ENCODE measurements at regions not wholly inside any gene's neighbourhood (a gene's known extent, or its start where the extent isn't known, plus 50 kb on each side); places are given as distances from the start of the nearest gene placed in this dataset.

DNA sequence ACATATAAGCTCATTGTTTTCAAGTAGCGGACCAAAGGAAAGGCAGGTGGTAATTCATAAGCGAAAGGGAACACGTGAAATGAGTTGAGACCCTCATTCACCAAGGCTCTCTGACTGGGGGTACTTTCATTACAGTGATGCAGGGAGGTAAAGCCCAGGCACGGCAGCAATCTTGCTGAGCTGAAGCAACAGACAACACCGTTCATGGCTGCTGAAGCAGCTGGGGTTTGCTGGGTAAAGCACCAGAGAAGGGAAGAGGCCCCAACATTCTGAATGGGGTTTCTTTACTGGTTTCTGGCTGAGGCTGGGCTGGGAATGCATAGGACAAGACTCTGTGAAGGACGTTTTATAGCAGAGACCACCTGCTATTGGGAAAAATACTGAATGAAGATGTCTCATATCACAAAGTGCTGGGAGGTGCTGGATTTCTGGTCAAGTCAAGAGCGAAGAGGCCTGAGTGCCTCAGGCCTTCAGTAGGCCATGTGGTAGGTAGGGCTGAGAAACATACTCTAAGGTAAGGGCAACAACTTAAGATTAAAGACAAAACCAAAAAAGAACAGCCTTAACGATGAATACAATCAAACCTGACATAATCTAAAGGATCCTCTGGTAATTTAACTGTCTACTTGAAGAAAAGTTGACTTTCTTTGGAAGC, 324.7 kb upstream of the PIK3C3 start:
- no peak for DNase-seq (ENCODE audit: low read depth in 2 of 2)

DNA sequence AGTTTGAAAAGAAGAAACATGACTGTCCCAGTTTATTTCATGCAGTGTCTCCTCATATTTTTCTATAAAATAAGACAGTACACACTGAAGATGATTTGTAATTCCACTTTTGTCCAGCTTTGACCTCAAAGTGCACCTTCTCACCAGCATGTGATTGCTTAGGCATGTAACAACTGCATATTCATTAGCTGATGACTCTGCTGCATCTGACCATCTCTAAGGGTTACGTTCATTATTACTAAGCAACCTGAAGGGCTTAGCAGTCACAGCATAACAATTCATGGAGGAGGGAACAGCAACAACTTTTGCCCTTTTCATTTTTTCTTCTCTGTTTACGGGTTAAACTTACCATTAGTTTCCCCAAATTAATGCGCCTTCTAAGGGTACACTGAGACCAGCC, 330.6 kb upstream of the PIK3C3 start:
- no peak for DNase-seq (ENCODE audit: low read depth in 2 of 2)

DNA sequence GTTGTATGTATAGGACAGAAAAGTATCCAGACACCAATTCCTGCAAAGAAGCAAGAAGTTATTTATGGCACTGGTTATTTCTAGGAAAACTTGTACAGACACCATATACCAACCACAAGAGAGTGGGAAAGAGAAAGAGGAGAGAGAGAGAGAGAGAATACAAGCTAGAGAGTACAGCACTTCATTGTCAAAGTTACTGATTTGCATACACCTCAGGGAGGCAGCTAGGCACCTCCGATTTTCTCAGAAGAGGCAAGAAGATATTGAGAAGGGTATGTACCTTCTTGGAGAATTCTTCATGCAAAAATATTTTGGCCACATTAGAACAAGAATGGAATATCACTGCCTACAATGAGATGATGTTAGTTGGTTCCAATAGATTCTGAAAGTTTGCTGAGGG, 333.9 kb upstream of the PIK3C3 start:
- DNase-seq (ENCODE audit: low read depth in 2 of 2), result no peak

DNA sequence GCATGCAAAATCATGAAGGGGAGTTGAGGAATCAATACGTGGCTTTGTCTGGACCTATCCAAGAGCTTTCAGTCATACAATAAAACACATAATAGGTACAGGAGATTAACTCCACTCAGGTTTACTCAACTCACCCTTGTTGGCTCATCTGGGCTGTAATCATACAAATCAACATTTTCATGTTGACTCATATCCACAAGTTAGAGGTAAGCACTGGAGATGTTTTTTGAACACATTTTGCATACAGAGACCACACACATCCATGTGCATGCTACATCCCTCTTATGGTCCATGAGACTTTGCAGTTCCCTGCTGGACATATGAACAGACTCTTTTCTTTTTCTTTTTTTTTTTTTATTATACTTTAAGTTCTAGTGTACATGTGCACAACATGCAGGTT, 336.9 kb upstream of the PIK3C3 start:
- DNase-seq (ENCODE audit: low read depth in 2 of 2), result no peak

DNA sequence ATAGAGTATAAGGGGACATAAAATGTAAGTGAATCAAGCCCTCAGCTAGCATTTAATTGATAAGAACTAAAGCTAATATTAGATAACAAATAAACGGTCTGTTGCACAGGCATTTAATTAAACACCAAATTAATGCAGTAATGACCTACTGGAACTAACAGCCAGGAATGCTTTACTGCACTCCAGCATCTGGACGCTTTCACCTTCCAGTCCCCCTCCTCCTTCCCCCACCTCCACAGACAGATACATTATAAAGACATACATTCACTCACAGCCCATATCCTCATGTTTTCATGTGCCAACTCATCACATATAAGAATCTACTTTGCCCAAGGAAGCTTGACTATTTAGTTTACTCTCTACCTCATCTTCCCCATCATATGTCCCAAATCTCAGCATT, 337.4 kb upstream of the PIK3C3 start:
- DNase-seq (ENCODE audit: low read depth in 2 of 2), result no peak

DNA sequence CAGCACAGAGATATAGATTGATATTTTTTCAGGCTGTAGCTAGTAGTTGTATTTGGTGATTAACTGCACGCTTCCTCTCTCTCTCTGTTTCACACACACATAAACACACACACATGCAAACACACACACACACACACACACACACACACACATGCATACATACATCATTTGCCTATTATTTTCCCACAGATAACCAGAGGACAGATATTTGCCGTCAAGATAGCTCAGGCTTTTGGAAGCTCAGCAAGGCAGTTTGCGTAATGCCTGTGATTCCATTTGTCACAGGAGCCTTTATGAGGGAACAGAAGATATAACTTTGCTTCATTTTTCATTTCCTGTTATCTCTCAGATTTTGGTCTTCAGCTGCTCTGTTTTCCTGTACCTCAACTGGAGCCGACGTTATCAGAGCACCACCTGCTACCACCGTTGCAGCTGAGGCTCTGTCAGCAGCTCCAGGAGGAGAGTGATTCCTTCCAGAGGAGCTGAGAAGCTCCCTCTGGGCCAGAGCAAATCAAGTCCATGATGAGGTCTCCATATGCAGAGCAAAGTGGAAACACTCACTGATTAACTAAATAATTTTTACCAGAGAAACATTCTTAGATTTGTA, 341.9 kb upstream of the PIK3C3 start:
- no peak for DNase-seq (ENCODE audit: low read depth in 2 of 2)

DNA sequence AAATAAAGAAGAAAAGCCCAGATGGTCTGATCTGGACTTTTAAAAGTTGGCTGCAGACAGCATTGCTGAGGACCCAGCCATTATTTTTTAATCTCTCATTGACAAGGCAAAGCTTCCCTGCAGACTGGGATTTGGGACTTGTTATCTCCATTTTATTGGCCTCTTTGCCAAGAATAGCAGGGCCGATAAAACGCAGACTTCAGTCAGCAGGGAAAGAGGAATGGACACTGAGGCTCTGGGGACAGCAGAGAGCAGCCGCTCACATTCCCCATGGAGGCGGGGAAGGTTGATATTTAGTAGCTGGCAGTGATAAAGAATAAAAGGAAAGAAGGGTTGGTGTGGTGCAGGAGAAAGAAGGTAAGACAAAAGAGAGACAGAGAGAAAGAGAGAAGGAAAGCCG, 350.1 kb upstream of the PIK3C3 start:
- DNase-seq (ENCODE audit: low read depth in 2 of 2), result no peak

DNA sequence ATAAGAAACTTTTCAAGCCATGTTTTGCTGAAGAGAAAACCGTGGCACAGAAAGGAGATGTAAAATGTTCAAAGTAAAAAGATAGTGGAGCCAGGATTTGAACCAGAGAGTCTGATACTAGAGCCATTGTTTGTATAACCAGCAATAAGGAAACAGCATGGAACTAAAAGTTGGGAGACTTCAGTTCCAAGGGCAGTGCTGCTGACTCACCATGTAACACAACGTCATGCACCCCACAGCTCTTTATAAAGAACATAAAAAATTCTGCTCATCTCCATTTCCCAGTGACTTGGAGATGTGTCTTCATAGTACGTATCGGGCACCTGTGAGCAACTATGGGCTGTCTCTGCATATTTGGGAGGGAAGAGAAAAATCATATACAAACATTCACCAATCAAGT, 353.0 kb upstream of the PIK3C3 start:
- DNase-seq (ENCODE audit: low read depth in 2 of 2), result no peak

DNA sequence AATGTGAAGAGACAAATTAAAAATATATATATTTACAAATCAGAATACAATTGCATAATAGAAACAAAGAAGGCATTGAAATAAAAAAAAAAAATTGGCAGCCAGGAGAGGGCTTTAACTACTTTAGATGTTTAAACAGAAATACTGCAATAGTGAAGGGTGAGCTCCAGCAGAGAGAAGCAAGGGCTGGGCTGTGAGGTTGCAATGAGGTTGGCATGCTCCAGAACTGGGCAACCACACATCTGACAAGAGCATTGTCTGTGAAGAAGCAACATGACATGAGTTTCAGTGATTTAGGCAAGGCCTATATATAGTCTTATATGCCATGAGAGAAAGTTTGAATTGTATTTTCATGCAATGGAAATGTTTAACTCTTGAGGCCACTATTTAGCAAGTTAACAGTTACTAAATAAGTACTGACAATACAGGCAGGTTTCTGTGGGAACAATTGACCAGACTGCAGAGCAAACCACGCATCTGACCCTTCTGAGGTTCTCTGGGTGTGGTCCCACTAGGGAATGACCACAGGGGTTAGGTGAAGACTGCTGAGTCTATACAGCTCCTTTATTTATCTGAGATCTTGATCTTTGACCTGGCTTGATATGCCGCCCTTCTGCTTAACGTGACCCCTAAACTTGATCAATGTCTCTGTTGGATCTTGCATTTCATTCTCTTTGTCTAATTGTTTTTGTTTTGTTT, 354.2 kb upstream of the PIK3C3 start:
- DNase-seq (ENCODE audit: low read depth in 2 of 2), result no peak

DNA sequence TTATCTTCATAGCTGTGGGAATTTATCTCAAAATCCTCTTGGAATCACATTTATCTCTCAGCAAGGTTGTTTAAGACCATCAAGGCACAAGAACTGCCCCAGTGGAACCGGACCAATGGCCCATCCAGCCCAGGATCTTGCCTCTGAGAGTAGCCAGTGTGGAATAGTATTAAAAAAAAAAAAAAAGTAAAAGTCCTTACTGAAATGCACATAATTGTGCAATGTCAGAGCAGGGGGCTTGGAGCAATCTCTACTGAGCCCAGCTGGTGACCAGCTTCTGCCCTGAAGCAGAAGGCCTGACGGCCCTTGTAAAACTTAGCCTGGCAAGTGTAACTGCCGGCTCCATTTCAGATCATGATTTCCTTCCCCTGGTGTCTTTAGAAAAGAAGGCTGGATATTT, 355.6 kb upstream of the PIK3C3 start:
- DNase-seq (ENCODE audit: low read depth in 2 of 2), result no peak

DNA sequence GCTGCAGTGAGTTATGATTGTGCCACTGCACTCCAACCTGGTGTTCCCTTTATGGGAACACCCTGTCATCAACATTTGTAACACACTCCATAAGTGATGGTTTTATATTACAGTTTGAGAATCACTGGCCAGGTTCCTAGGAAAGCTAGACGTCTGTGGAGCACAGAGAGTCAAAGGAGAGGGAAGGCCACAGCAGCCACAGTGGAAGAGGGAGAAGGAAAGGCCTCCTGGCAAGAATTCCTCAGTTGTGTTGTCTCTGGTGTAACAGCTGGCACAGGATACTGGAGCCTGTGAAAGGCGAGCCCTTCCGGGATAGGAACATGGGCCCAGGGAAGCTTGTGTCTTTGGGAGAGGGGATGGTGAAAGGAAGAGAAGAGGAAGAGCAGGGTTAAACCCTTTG, 360.5 kb upstream of the PIK3C3 start:
- DNase-seq (ENCODE audit: low read depth in 2 of 2), result no peak

DNA sequence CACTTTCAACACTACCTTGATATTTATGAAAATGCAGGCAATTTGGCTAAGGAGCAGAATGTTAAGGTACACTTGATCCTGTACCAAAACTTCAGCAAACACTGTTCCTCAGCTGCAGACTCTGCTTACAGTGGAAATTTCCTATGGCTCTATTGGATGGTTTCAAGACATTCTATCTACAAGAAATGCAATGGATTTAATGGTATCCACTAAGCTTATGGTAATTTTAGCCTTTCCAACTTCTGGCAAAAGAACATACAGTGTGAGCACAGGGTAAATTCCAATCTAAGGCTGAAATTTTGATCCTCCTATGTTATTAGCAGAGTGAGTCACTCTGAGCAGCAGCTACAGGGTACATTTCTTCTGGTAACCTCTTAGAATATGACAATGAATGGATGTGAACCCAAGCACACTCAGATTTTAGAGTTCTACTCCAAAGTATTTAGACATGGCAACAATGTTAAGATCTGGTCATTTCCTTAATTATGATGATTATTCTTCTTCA, 361.8 kb upstream of the PIK3C3 start:
- no peak for DNase-seq (ENCODE audit: low read depth in 2 of 2)

DNA sequence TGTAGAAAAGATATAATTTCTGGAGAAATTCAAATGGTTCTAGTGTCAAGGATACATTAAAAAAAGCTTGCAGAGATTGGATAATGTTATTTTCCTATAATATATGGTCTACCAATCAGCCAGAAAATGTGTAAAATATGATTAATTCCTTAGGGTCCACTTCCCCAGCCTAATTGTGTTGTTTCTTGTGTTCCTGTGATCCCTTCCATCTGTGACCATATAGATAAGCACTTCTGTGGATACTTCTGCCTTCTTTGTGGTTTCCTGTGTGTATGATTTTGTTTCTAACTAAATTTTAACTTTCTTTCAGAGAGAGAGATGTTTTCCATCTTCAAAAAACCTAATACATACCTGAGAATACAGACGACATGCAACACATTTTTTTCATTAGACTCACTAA, 367.1 kb upstream of the PIK3C3 start:
- no peak for DNase-seq (ENCODE audit: low read depth in 2 of 2)

DNA sequence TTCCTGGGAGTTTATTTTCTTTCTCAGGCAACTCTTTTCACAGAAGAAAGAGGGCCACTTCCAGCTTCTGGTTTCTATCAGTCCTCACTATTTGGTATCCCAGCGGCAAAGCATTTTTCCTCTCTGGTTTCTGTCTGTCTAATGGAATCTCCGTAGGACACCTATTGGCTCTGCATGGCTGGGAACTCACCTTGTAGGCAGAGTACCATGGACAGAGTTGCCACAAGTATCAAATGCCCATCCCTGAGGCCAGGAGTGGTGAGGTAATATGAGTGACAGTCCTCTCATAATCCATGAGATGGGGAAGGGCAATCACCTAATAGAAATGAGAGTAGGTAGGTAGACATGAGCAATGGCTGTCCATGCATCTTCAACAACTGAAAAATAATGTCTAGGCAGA, 369.5 kb upstream of the PIK3C3 start:
- DNase-seq (ENCODE audit: low read depth in 2 of 2), result no peak

DNA sequence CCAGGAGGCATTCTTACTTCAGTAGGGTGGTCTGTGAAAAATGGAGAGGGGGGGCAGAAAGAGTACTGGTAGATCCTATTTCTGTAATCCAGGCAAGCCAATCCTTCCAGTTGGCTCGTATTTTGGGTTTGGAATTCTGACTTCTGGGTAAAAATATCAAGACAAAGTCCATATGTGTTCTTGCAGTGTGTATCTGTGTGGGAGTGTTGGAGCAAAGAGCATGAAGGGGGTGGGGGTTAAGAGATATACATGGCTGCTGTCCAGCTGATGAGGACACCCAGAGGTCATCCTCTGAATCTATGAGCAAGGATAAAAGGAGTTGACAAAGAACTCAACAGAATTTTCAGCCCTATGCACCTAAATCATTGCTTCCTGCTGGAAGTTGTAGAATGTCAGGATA, 375.8 kb upstream of the PIK3C3 start:
- DNase-seq (ENCODE audit: low read depth in 2 of 2), result no peak

DNA sequence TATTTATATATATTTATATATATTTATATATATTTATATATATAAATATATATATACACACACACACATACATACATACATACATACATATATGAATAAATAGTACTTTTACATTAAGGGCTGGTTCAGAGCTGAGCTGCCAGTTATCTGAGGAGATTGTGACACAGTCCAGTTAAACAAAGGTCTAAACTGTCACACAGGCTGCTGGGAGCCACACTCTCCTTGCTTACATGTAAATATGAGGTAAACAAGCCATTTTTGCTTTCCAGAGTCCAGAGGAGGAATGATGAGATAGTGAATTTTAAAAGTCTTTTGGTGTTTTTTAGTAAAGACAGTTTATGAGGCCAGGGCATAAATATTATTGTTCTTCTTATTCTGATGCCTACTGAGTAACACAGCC, 377.5 kb upstream of the PIK3C3 start:
- no peak for DNase-seq (ENCODE audit: low read depth in 2 of 2)

DNA sequence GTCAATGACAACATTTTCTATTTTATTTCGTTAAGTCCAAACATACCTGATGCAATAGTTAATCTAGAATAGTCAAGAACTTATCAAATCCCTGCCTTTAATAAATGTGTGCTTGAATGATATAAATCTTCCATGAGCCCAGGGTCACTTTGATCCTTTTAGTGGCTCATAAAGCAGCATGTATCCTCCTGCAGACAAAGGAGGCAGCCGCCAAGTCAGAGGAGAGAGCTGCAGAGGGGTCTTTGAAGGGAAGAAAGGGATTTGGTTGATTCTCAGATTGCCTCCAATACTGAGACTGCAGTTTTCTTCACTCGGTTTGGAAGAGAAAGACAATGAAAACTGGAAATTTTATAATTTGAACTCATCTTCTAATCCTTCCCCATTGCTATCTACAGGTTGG, 378.4 kb upstream of the PIK3C3 start:
- DNase-seq (ENCODE audit: low read depth in 2 of 2), result no peak

DNA sequence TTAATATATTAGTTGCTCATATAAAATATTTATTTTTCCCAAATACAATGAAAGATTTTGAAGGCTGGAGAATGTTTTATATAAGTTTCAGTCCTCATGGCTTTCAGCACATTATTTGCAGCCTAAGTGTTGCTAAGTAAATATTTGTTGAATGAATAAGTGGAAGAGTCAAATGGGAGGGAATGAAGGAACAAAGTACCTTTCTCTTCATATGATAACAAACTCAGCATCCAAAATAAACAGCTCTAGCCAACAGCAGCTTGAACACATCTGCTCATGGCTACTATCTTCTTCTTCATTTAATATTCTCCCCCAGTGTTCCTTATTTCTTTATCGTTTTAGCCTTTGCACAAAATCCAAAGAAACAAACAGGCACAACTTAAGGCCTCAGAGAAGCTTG, 385.2 kb upstream of the PIK3C3 start:
- no peak for DNase-seq (ENCODE audit: low read depth in 2 of 2)

DNA sequence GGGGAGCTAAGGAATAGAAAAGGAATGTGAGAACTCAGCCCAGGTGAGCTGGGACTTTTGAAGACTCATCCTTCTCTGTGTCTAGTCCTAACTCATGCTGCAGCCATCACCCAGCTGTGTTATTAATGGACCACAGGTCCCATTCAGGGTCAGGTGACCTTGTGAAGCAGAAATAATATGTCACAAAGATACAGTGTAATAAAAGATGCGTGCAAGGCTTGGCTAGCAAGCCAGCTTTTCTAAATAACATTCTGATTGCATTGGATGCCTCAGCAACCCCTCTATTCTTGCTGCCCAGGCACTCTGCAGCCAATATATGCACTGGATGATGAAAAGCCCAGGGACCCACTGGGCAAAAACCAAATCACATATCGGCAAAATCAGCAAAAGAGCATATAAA, 393.1 kb upstream of the PIK3C3 start:
- DNase-seq (ENCODE audit: low read depth in 2 of 2), result no peak

DNA sequence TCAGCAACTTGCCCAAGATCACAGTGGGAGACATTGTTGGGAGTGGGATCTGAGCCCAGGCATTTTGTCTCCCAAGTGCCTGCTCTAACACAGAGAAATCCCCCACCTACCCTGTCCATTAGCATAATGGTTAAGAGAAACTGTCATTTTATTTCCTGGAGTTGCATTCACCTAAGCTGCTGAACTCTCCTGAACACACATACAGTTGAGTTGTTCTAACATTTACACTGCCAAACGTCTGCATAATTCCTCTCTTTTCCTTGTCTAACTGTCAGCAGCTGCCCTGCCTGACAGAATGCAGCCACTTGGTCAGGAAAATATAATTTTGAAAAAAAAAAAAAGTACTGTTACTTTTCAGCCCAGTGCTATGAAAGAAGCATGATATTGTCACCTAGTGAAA, 396.3 kb upstream of the PIK3C3 start:
- no peak for DNase-seq (ENCODE audit: low read depth in 2 of 2)

DNA sequence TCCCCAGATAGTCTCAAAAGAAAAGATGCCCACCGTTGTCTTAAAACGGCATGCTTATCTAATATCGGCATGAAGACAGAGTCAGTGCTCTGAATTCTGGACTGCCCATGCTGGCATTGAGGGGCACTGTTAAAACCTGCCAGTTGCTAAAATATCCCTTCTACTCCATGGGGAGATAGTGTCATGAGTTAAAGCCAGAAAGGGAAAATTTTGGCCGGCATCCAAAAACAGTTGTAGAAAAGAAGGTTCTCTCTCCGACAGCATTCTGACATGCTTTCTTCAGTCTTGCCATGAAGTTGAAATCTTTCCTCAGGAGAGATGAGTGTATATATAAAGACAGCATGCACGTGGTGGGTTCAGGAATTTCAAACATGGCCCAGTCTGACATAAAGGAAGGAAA, 401.3 kb upstream of the PIK3C3 start:
- no peak for DNase-seq (ENCODE audit: low read depth in 2 of 2)

DNA sequence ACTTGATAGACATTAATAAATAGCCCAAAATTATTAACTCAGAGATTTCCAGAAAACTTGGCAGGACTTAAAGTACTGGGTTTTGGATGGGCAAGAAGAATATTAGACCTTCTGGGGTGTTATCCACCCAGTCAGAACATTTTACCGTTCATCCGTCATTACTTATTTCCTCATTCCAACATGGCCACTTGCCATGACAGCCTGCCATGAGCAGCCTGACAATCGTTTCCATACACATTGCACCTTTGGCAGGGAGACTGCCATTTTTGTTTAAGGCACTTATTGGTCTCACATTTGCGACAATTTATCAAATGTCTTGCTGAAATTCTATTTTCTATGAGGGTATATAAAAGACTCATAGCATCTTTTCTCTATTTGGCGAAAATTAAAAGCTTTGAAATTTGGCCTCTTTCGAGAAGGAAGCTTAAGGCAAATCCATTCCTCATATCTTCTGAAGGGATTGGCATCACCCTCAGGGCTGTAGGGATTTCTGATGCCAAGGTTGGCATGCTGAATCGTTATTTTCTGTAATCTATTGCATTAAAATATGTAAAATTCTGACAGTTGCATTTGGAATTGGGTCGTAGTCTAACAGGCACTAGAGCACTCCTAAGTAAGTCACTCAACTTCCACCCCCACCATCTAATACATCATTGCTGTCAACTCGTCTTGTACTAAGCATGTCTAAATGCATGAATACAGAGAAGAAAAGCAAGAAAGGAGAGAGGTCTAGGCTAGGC, 406.3 kb upstream of the PIK3C3 start:
- no peak for DNase-seq (ENCODE audit: low read depth in 2 of 2)
